OCI-LY7 (cell line): ENCODE measurements at regions not wholly inside any gene's neighbourhood (a gene's known extent, or its start where the extent isn't known, plus 50 kb on each side); places are given as distances from the start of the nearest gene placed in this dataset.

ENCODE experiments used
- BruUV-seq: library from RNA; stranded (reverse); fragments of 400-500 nt; replicated peaks from 2 replicates; lab custom pipeline; 2021; lab: Mats Ljungman, UMichigan
- CTCF ChIA-PET: fragments of 300-600 bp; sonication (Branson Sonifier 250); formaldehyde crosslinking; loops from one replicate; lab custom pipeline; 2022; ENCODE audit warnings: antibody characterized with exemption; ENCODE audit not compliant: unreplicated experiment; lab: Charles Lee
- POLR2A ChIA-PET: fragments of 300-600 bp; sonication (Branson Sonifier 250); formaldehyde crosslinking; loops from one replicate; lab custom pipeline; 2022; ENCODE audit warnings: antibody characterized with exemption; lab: Charles Lee
- DNase-seq: peaks from one replicate; pipeline ENCODE4 v3.0.0-alpha.2; 2015; ENCODE audit warnings: low spot score
- H2AFZ ChIP-seq: fragments of 200-600 bp; sonication (generic), shearing (Covaris generic); 2 replicates; pipeline ENCODE4 v1.6.1; 2014; ENCODE audit warnings: mild to moderate bottlenecking, antibody characterized with exemption, low read length, moderate library complexity
- H3K27ac ChIP-seq: fragments of 200-600 bp; sonication (generic); 2 replicates; pipeline ENCODE4 v1.5.1; 2014; ENCODE audit warnings: mixed run types, low read depth, mild to moderate bottlenecking, moderate library complexity, low read length, inconsistent platforms; ENCODE audit not compliant: poor library complexity, severe bottlenecking
- H3K36me3 ChIP-seq: fragments of 200-600 bp; sonication (generic); 2 replicates; pipeline ENCODE4 v1.6.1; 2014; ENCODE audit warnings: mild to moderate bottlenecking, antibody characterized with exemption, low read length, moderate library complexity, mixed read lengths; ENCODE audit not compliant: insufficient read depth
- H3K4me1 ChIP-seq: fragments of 200-600 bp; sonication (generic); 2 replicates; pipeline ENCODE4 v1.5.1; 2014; ENCODE audit warnings: mild to moderate bottlenecking, low read length; ENCODE audit not compliant: insufficient read depth, poor library complexity, severe bottlenecking
- H3K4me2 ChIP-seq: fragments of 200-600 bp; sonication (generic); 2 replicates; pipeline ENCODE4 v1.6.1; 2014; ENCODE audit warnings: mild to moderate bottlenecking, low read length
- H3K4me3 ChIP-seq: fragments of 200-600 bp; sonication (generic); 2 replicates; pipeline ENCODE4 v1.5.1; 2014; ENCODE audit warnings: mild to moderate bottlenecking, low read depth, low read length; ENCODE audit not compliant: poor library complexity, severe bottlenecking
- H3K79me2 ChIP-seq: fragments of 200-600 bp; sonication (generic); 2 replicates; pipeline ENCODE4 v1.6.1; 2016; ENCODE audit warnings: low read depth, mild to moderate bottlenecking, low read length, moderate library complexity, mixed read lengths; ENCODE audit not compliant: insufficient read depth
- H3K9me2 ChIP-seq: fragments of 200-600 bp; sonication (generic); 2 replicates; pipeline ENCODE4 v1.6.1; 2016; ENCODE audit warnings: mild to moderate bottlenecking, low read length, mixed read lengths; ENCODE audit not compliant: insufficient read depth
- H3K9me3 ChIP-seq: fragments of 200-600 bp; sonication (generic); 2 replicates; pipeline ENCODE4 v1.6.1; 2014; ENCODE audit warnings: mild to moderate bottlenecking, mixed run types, low read length, mixed read lengths
- H4K20me1 ChIP-seq: fragments of 200-600 bp; sonication (generic); 2 replicates; pipeline ENCODE4 v1.6.1; 2014; ENCODE audit warnings: mild to moderate bottlenecking, antibody characterized with exemption, low read length, moderate library complexity, mixed read lengths; ENCODE audit not compliant: insufficient read depth
- EZH2phosphoT487 ChIP-seq: fragments of 200-600 bp; sonication (generic); IDR thresholded peaks from 2 replicates; pipeline ENCODE4 v1.6.1; 2018; ENCODE audit warnings: low read depth, borderline replicate concordance, mild to moderate bottlenecking, mixed run types, antibody characterized with exemption, low read length, moderate library complexity, mixed read lengths
- intact Hi-C: fragments of 100-400 bp; cut with micrococcal nuclease; formaldehyde crosslinking; loops from one replicate; pipeline ENCODE4 v1.10.0; 2022; ENCODE audit not compliant: unreplicated experiment
- TF ChIP-seq, protein P1 (sequence below): fragments of 200-600 bp; sonication (generic); conservative IDR thresholded peaks from 2 replicates; pipeline ENCODE4 v1.5.1; 2014; ENCODE audit warnings: mild to moderate bottlenecking, antibody characterized with exemption, low read length, moderate library complexity, mixed read lengths

DNA sequence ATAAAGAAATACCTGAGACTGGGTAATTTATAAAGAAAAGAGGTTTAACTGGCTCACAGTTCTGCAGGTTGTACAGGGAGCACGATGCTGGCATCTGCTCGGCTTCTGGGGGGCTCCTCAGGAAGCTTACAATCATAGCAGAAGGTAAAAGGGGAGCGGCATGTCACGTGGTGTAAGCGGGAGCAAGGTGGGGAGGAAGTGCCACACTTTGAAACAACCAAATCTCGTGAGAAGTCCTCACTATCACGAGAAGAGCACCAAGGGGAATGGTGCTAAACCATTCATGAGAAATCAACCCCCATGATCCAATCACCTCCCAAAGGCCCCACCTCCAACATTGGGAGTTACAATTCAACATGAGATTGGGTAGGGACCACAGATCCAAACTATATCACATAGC is 67.7 kb downstream of the AKR1B1 start:
- Histone ChIP-seq H3K4me2 (no peak overlapping the region), H3K79me2 (no peaks in the 10 kb centered on the region), H3K36me3 (no peaks in the 10 kb centered on the region), H3K9me2 (no peaks in the 10 kb centered on the region), H2AFZ (no peak overlapping the region), H3K4me3 (no peak overlapping the region), H3K9me3 (no peaks in the 10 kb centered on the region), H3K27ac (no peak overlapping the region), H3K4me1 (no peaks in the 10 kb centered on the region), H4K20me1 (no peaks in the 10 kb centered on the region)
- no peak for DNase-seq
- no peak for TF ChIP-seq EZH2phosphoT487
- TF ChIP-seq, protein P1, sequence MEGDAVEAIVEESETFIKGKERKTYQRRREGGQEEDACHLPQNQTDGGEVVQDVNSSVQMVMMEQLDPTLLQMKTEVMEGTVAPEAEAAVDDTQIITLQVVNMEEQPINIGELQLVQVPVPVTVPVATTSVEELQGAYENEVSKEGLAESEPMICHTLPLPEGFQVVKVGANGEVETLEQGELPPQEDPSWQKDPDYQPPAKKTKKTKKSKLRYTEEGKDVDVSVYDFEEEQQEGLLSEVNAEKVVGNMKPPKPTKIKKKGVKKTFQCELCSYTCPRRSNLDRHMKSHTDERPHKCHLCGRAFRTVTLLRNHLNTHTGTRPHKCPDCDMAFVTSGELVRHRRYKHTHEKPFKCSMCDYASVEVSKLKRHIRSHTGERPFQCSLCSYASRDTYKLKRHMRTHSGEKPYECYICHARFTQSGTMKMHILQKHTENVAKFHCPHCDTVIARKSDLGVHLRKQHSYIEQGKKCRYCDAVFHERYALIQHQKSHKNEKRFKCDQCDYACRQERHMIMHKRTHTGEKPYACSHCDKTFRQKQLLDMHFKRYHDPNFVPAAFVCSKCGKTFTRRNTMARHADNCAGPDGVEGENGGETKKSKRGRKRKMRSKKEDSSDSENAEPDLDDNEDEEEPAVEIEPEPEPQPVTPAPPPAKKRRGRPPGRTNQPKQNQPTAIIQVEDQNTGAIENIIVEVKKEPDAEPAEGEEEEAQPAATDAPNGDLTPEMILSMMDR: no peak
- intact Hi-C loops: no loop called here
- ChIA-PET CTCF (no interaction called here), POLR2A (no interaction called here)
- BruUV-seq: no TSS peak

DNA sequence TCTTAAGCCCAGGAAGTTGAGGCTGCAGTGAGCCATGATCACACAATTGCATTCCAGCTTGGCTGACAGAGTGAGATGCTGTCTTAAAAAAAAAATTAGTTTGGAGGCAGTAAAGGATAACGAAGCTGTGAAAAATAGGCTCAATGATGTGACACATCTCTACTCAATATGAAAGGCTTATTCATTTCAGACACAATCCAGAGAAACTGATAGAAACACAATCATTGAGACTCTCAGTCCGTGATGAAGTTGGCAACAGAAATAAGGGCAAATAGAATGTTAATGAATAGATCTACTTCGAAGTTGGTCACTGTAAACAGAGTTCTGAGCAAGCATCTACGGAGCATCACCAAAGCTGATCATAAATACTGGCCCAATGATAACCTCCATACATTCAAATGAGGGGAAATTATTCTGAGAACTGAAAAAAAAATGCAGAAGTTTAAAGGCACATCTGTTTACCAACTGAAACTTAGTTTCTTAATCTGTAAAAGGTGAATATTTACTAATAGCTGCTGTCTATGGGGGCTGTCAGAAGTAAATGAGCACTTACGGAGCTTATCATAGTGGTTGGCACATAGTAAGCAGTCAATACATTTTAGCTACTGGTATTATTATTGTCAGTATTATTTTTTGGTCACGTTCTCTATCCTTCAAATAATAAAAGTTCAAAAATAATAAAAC is 70.4 kb downstream of the AKR1B1 start:
- no peaks in the 10 kb centered on the region for H3K79me2 ChIP-seq
- no peaks in the 10 kb centered on the region for H3K9me2 ChIP-seq
- H3K27ac ChIP-seq: no peak overlapping the region
- CTCF ChIA-PET: no interaction called here
- no peak overlapping the region for H2AFZ ChIP-seq
- POLR2A ChIA-PET: no interaction called here
- DNase-seq: no peak
- TF ChIP-seq, protein P1: no peak
- no peak for TF ChIP-seq EZH2phosphoT487
- no peak overlapping the region for H3K4me2 ChIP-seq
- no peak overlapping the region for H3K4me3 ChIP-seq
- H4K20me1 ChIP-seq: no peaks in the 10 kb centered on the region
- H3K9me3 ChIP-seq: no peaks in the 10 kb centered on the region
- no peaks in the 10 kb centered on the region for H3K36me3 ChIP-seq
- no peaks in the 10 kb centered on the region for H3K4me1 ChIP-seq
- intact Hi-C loops: no loop called here
- BruUV-seq: no TSS peak

DNA sequence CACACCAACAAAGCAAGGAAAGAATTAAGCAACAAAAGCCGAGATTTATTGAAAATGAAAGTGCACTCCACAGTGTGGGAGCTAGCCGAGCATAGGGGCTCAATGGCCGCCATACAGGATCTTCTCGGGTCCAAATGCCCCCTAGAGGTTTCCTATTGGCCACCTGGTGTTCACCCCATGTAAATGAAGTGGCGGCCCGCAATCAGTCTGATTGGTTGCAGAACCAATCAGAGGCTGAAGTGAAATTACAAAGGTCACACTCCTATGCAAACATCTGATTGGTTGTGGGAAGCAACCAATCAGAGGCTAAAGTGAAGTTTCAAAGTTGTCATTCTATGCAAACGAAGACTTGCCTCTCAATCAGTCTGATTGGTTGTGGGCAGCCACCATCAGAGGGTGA is 61.8 kb upstream of the SLC35B4 start:
- Histone ChIP-seq H3K9me3 (no peaks in the 10 kb centered on the region), H3K79me2 (no peaks in the 10 kb centered on the region), H3K4me2 (no peak overlapping the region; the same call in 1 of the 2 replicates), H3K36me3 (no peaks in the 10 kb centered on the region), H3K4me3 (no peak overlapping the region), H3K4me1 (no peaks in the 10 kb centered on the region), H3K27ac (no peak overlapping the region), H4K20me1 (no peaks in the 10 kb centered on the region), H2AFZ (no peak overlapping the region), H3K9me2 (no peaks in the 10 kb centered on the region)
- no peak for TF ChIP-seq EZH2phosphoT487
- TF ChIP-seq, protein P1: no peak
- intact Hi-C loops: no loop called here
- no TSS peak for BruUV-seq
- POLR2A ChIA-PET: no interaction called here
- CTCF ChIA-PET: no interaction called here
- DNase-seq: no peak
